HepG2 (cell line): ENCODE measurements at regions not wholly inside any gene's neighbourhood (a gene's known extent, or its start where the extent isn't known, plus 50 kb on each side); places are given as distances from the start of the nearest gene placed in this dataset.

Experiments used
- CTCF ChIP-seq: sonication (generic); formaldehyde crosslinking; IDR thresholded peaks from 2 replicates; pipeline ENCODE4 v1.5.0; 2020; ENCODE audit warnings: mild to moderate bottlenecking, missing genetic modification reagents, moderate library complexity
- NFYC ChIP-seq: IDR thresholded peaks from 2 replicates; pipeline ENCODE4 v1.6.1; 2016; ENCODE audit warnings: missing genetic modification reagents, missing compliant biosample characterization
- NR2F1 ChIP-seq, 2 experiments: fragments of 450-650 bp in 1 of 2; formaldehyde crosslinking in 1 of 2; IDR thresholded peaks; 2 replicates each; pipeline versions ENCODE4 v1.5.0 to v1.6.1; 2016 to 2020; ENCODE audit warnings: mild to moderate bottlenecking in 1 of 2, missing compliant biosample characterization in 1 of 2, missing genetic modification reagents in 1 of 2, moderate library complexity in 1 of 2
- SMC3 ChIP-seq: IDR thresholded peaks from 2 replicates; pipeline ENCODE4 v1.6.1; 2011; ENCODE audit warnings: low read length, improper control_type of control experiment

GRCh38 chr5:130796032-130796431, 369.0 kb downstream of the HINT1 start:
- TF ChIP-seq CTCF (CRISPR knock-in tag) (no peak), SMC3 (no peak), NFYC (CRISPR knock-in tag) (no peak), NR2F1 (CRISPR knock-in tag; IDR thresholded peaks at IDR 0.05) (no peak)
